Smooth muscle cell (in vitro differentiated cells): ENCODE measurements at regions not wholly inside any gene's neighbourhood (a gene's known extent, or its start where the extent isn't known, plus 50 kb on each side); places are given as distances from the start of the nearest gene placed in this dataset.

Experiments used
- DNase-seq: peaks from one replicate; lab custom pipeline; 2025; ENCODE audit not compliant: unreplicated experiment; lab: John Stamatoyannopoulos, UW
- H2AFZ ChIP-seq: fragments of 200-600 bp; sonication (generic); 2 replicates; pipeline ENCODE4 v1.6.0; 2016; ENCODE audit warnings: antibody characterized with exemption, low read depth, mild to moderate bottlenecking
- H3F3A ChIP-seq: fragments of 200-600 bp; sonication (generic); 2 replicates; pipeline ENCODE4 v1.6.0; 2017; ENCODE audit warnings: antibody characterized with exemption, low read depth
- H3K27ac ChIP-seq: fragments of 200-600 bp; sonication (generic); 2 replicates; pipeline ENCODE4 v1.5.1; 2016; ENCODE audit warnings: low read depth, mild to moderate bottlenecking
- H3K27me3 ChIP-seq: fragments of 200-600 bp; sonication (generic); 2 replicates; pipeline ENCODE4 v1.6.1; 2016; ENCODE audit warnings: low read depth, mild to moderate bottlenecking
- H3K36me3 ChIP-seq: fragments of 200-600 bp; sonication (generic); 2 replicates; pipeline ENCODE4 v1.5.1; 2016; ENCODE audit warnings: low read depth
- H3K4me1 ChIP-seq: fragments of 200-600 bp; sonication (generic); 2 replicates; pipeline ENCODE4 v1.5.1; 2016; ENCODE audit warnings: low read depth
- H3K4me2 ChIP-seq: fragments of 200-600 bp; sonication (generic); 2 replicates; pipeline ENCODE4 v1.6.0; 2016; ENCODE audit warnings: mild to moderate bottlenecking
- H3K4me3 ChIP-seq: fragments of 200-600 bp; sonication (generic); 2 replicates; pipeline ENCODE4 v1.5.1; 2016; ENCODE audit warnings: mild to moderate bottlenecking
- H3K79me2 ChIP-seq: fragments of 200-600 bp; sonication (generic); 2 replicates; pipeline ENCODE4 v1.6.0; 2016; ENCODE audit warnings: low read depth, mild to moderate bottlenecking
- H3K9ac ChIP-seq: fragments of 200-600 bp; sonication (generic); 2 replicates; pipeline ENCODE4 v1.6.0; 2016; ENCODE audit warnings: low read depth
- H3K9me3 ChIP-seq: fragments of 200-600 bp; sonication (generic); replicated peaks from 2 replicates; pipeline ENCODE4 v1.5.1; 2016; ENCODE audit warnings: low read depth
- H4K20me1 ChIP-seq: fragments of 200-600 bp; sonication (generic); 2 replicates; pipeline ENCODE4 v1.6.0; 2016; ENCODE audit warnings: low read depth
- WGBS: methylation state at CpG from one replicate; pipeline ENCODE4 v1.1.7; 2016; ENCODE audit warnings: low lambda C conversion rate; 5-methylcytosine and 5-hydroxymethylcytosine counted together
- TF ChIP-seq, protein P1 (sequence below): fragments of 200-600 bp; sonication (generic); IDR thresholded peaks from 2 replicates; pipeline ENCODE4 v1.5.1; 2017; ENCODE audit warnings: borderline replicate concordance, mild to moderate bottlenecking, antibody characterized with exemption; ENCODE audit not compliant: insufficient read depth, poor library complexity, severe bottlenecking

DNA sequence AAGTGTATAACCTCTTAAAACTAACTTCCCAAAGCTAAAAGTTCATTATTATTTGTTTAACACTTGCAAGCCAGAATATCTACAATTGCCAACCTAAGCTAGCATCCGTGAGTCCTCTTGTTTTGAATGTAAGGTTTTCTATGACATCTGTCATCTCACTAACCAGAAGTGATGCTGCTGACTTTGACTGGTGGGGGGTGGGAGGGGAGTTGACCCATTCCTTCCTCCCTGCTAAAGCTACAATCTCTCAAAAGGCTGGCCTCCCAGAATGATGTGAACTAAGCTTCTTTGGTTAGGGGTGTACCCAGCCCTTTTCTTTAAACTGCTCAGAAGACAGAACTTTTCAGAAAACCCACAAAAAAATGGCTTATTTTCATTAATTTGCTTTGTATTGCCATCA is 280.6 kb downstream of the ZEB2 start:
- H2AFZ ChIP-seq = no peak overlapping the region
- TF ChIP-seq, protein P1, sequence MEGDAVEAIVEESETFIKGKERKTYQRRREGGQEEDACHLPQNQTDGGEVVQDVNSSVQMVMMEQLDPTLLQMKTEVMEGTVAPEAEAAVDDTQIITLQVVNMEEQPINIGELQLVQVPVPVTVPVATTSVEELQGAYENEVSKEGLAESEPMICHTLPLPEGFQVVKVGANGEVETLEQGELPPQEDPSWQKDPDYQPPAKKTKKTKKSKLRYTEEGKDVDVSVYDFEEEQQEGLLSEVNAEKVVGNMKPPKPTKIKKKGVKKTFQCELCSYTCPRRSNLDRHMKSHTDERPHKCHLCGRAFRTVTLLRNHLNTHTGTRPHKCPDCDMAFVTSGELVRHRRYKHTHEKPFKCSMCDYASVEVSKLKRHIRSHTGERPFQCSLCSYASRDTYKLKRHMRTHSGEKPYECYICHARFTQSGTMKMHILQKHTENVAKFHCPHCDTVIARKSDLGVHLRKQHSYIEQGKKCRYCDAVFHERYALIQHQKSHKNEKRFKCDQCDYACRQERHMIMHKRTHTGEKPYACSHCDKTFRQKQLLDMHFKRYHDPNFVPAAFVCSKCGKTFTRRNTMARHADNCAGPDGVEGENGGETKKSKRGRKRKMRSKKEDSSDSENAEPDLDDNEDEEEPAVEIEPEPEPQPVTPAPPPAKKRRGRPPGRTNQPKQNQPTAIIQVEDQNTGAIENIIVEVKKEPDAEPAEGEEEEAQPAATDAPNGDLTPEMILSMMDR = no peak
- no peaks in the 10 kb centered on the region for H4K20me1 ChIP-seq
- H3K9ac ChIP-seq = no peak overlapping the region
- no peaks in the 10 kb centered on the region for H3K9me3 ChIP-seq
- peaks cover 3% of the 10 kb centered on the region for H3F3A ChIP-seq
- H3K27ac ChIP-seq = no peak overlapping the region
- no peak overlapping the region for H3K4me3 ChIP-seq
- no peaks in the 10 kb centered on the region for H3K27me3 ChIP-seq
- 97% methylated on average over 1 of the region's 1 CpG for WGBS
- DNase-seq = no peak
- H3K36me3 ChIP-seq = no peaks in the 10 kb centered on the region
- peaks cover 9% of the 10 kb centered on the region for H3K79me2 ChIP-seq
- H3K4me1 ChIP-seq = peaks cover 19% of the 10 kb centered on the region
- H3K4me2 ChIP-seq = no peak overlapping the region

DNA sequence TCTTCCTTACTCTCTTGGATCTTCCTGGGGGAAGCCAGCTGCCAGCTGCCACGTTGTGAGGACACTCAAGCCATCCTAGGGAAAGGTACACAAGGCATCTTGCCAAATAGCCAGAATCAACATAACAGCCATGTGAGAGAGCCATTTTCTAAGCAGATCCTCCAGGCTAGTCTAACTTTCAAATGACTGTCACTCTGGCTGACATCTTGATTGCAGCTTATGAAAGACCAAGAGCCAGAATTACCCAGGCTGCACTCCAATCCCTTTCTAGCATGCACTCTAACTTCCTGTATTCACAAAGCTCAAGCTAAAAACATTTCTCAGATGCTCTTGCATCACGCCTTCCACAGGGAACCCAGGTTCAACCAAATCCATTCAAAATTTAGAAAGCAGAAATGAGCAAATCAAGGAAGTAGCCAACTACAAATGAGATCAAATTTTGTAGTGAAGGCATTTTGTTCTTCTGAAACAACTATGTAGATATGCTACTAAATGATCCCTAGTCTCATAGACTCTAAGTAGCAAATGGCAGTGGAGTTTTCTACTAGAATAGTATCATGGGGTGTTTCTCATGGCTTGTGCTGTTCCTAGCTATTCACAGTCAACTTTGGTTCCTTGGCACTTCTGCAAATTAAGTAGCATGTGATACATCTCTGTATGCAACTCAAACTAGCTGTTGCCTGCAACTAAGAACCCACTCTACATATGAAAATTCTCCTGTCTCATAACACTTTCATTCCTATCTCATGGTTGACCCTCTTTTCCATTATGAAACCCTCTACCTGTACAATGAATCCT is 281.9 kb downstream of the ZEB2 start:
- no peak overlapping the region for H2AFZ ChIP-seq
- H3K79me2 ChIP-seq = peaks cover 10% of the 10 kb centered on the region
- no peak overlapping the region for H3K4me3 ChIP-seq
- peaks cover 3% of the 10 kb centered on the region for H3F3A ChIP-seq
- H3K27ac ChIP-seq = no peak overlapping the region
- H3K4me1 ChIP-seq = peaks cover 19% of the 10 kb centered on the region
- no peaks in the 10 kb centered on the region for H3K27me3 ChIP-seq
- DNase-seq = no peak
- H3K36me3 ChIP-seq = no peaks in the 10 kb centered on the region
- H3K9ac ChIP-seq = no peak overlapping the region
- WGBS = 97% methylated on average over 2 of the region's 2 CpGs
- H4K20me1 ChIP-seq = no peaks in the 10 kb centered on the region
- H3K4me2 ChIP-seq = no peak overlapping the region
- TF ChIP-seq, protein P1 = no peak
- H3K9me3 ChIP-seq = no peaks in the 10 kb centered on the region

DNA sequence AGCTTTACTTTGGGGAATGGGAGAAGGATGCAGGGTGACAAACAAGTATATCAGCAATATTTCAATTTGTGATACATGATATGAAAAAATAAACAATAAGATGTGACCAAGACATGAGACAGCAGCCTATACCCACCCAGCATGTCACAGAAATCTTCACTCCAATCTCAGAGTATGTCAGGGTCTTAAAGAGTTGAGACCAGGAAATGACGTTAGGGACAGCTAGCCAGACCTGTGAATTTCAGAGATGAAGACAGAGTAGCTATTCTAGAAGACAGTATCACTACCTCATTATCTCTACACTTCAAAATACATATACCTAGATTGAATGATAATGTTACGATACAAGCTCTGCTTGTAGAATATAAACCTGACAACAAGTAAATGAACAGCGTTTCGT is 282.8 kb downstream of the ZEB2 start:
- H3K4me3 ChIP-seq = no peak overlapping the region
- no peaks in the 10 kb centered on the region for H3K27me3 ChIP-seq
- no peak overlapping the region for H2AFZ ChIP-seq
- H3K79me2 ChIP-seq = peaks cover 12% of the 10 kb centered on the region
- no peak for DNase-seq
- TF ChIP-seq, protein P1 = no peak
- no peak overlapping the region for H3K27ac ChIP-seq
- H3F3A ChIP-seq = no peaks in the 10 kb centered on the region
- no peaks in the 10 kb centered on the region for H3K36me3 ChIP-seq
- H3K4me1 ChIP-seq = peaks cover 19% of the 10 kb centered on the region
- no peaks in the 10 kb centered on the region for H4K20me1 ChIP-seq
- WGBS = 90% methylated on average over 4 of the region's 4 CpGs
- no peak overlapping the region for H3K4me2 ChIP-seq
- no peaks in the 10 kb centered on the region for H3K9me3 ChIP-seq
- H3K9ac ChIP-seq = no peak overlapping the region

DNA sequence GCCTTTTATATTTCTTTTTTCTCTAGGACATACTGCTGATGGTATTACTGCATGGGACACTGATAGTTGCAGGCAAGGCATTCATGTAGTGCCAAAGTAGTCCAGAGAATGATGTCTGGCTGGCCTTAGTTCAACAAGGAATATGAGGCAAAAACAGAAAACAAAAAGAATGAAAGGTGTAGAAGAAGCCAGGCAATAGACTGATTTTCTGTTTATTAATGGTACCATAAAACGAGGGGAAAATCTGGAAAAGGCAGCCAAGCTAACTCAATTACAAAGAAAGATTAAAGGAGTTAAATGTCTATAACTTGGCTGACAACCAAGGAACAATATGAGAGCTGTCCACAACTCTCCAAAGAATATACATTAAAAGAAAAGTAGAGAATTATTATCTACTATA is 284.9 kb downstream of the ZEB2 start:
- Histone ChIP-seq H3K4me2 (no peak overlapping the region), H3K4me3 (no peak overlapping the region)
- WGBS = 95% methylated on average over 1 of the region's 1 CpG

More for the DNA sequence above, 284.9 kb downstream of the ZEB2 start:
- DNase-seq = no peak
- TF ChIP-seq, protein P1 = no peak
- no peaks in the 10 kb centered on the region for H3K36me3 ChIP-seq
- H3K9me3 ChIP-seq = no peaks in the 10 kb centered on the region
- no peak overlapping the region for H2AFZ ChIP-seq
- no peak overlapping the region for H3K27ac ChIP-seq
- H3F3A ChIP-seq = no peaks in the 10 kb centered on the region
- peaks cover 12% of the 10 kb centered on the region for H3K79me2 ChIP-seq
- H4K20me1 ChIP-seq = no peaks in the 10 kb centered on the region
- peaks cover 7% of the 10 kb centered on the region for H3K4me1 ChIP-seq
- H3K9ac ChIP-seq = no peak overlapping the region
- no peaks in the 10 kb centered on the region for H3K27me3 ChIP-seq
